Hepatocyte (in vitro differentiated cells): ENCODE measurements at regions not wholly inside any gene's neighbourhood (a gene's known extent, or its start where the extent isn't known, plus 50 kb on each side); places are given as distances from the start of the nearest gene placed in this dataset.

ENCODE experiments used
- EZH2 ChIP-seq: fragments of 200-600 bp; sonication (generic); IDR thresholded peaks from 2 replicates; pipeline ENCODE4 v1.6.1; 2016; ENCODE audit warnings: antibody characterized with exemption, mild to moderate bottlenecking, borderline replicate concordance
- TF ChIP-seq, protein P1 (sequence below): fragments of 200-600 bp; sonication (generic); IDR thresholded peaks from 2 replicates; pipeline ENCODE4 v1.5.1; 2016; ENCODE audit warnings: antibody characterized with exemption, mild to moderate bottlenecking; ENCODE audit not compliant: poor library complexity

DNA sequence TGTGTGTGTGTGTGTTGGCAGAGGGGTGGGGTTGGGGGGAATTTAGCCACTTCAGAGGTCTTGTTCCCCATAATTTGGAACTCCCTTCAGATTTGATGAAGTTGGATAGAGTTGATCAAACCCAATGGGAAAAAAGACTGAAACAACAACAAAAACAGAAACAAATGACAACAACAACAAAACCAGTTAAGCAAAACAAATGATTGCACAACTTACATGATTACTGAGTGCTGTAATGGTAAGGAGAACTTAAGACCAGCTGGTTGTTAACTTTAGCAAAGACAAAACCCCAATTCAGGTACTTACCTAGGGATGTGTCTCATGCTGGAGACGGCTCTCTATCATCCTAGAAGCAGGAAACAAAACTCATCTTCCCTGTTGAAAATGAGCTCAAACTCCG is 107.8 kb upstream of the DDHD1 start:
- TF ChIP-seq, protein P1, sequence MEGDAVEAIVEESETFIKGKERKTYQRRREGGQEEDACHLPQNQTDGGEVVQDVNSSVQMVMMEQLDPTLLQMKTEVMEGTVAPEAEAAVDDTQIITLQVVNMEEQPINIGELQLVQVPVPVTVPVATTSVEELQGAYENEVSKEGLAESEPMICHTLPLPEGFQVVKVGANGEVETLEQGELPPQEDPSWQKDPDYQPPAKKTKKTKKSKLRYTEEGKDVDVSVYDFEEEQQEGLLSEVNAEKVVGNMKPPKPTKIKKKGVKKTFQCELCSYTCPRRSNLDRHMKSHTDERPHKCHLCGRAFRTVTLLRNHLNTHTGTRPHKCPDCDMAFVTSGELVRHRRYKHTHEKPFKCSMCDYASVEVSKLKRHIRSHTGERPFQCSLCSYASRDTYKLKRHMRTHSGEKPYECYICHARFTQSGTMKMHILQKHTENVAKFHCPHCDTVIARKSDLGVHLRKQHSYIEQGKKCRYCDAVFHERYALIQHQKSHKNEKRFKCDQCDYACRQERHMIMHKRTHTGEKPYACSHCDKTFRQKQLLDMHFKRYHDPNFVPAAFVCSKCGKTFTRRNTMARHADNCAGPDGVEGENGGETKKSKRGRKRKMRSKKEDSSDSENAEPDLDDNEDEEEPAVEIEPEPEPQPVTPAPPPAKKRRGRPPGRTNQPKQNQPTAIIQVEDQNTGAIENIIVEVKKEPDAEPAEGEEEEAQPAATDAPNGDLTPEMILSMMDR, result no peak
- TF ChIP-seq EZH2, result no peak
